Astrocyte (in vitro differentiated cells and primary cell): ENCODE measurements at regions not wholly inside any gene's neighbourhood (a gene's known extent, or its start where the extent isn't known, plus 50 kb on each side); places are given as distances from the start of the nearest gene placed in this dataset.

ENCODE experiments used
- EZH2 ChIP-seq: IDR thresholded peaks from 2 replicates; pipeline ENCODE4 v1.6.1; 2012; ENCODE audit warnings: mild to moderate bottlenecking, low read length, inconsistent platforms; ENCODE audit not compliant: insufficient read depth
- TF ChIP-seq, protein P1 (sequence below): IDR thresholded peaks from 2 replicates; pipeline ENCODE4 v1.5.1; 2011; ENCODE audit warnings: low read depth, mild to moderate bottlenecking, inconsistent platforms, low read length, moderate library complexity; ENCODE audit not compliant: insufficient read depth

DNA sequence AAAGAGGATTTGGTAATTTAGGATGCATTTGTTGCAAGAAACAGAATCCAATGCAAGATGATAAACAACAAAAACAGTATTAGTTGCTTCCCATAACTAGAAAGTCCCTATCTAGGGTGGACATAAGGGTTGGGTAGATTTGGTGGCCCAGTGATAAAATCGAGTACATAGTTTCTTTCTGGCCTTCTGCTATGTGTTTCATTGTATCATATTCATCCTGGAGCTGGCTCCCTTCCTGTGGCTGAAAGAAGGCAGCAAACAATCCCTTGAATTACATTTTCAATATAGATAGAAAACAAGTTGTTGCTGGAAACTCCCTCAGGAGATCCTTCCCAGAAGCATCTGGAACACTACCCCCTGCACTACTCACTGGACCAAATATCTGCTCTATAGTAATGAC, 135.1 kb downstream of the ID4 start:
- TF ChIP-seq, protein P1, sequence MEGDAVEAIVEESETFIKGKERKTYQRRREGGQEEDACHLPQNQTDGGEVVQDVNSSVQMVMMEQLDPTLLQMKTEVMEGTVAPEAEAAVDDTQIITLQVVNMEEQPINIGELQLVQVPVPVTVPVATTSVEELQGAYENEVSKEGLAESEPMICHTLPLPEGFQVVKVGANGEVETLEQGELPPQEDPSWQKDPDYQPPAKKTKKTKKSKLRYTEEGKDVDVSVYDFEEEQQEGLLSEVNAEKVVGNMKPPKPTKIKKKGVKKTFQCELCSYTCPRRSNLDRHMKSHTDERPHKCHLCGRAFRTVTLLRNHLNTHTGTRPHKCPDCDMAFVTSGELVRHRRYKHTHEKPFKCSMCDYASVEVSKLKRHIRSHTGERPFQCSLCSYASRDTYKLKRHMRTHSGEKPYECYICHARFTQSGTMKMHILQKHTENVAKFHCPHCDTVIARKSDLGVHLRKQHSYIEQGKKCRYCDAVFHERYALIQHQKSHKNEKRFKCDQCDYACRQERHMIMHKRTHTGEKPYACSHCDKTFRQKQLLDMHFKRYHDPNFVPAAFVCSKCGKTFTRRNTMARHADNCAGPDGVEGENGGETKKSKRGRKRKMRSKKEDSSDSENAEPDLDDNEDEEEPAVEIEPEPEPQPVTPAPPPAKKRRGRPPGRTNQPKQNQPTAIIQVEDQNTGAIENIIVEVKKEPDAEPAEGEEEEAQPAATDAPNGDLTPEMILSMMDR: no peak
- TF ChIP-seq EZH2: no peak
